Erythroblast (primary cell): ENCODE measurements at regions not wholly inside any gene's neighbourhood (a gene's known extent, or its start where the extent isn't known, plus 50 kb on each side); places are given as distances from the start of the nearest gene placed in this dataset.
"Not testable (repeated sequence)": the region's sequence is repeated elsewhere in the genome, so short reads cannot be mapped to it uniquely, and the experiment has no call there.

Source experiments
- DNase-seq, 2 experiments: peaks; one replicate each; lab custom pipeline; 2025; lab: John Stamatoyannopoulos, UW
- GATA1 ChIP-seq: IDR thresholded peaks from 2 replicates; pipeline ENCODE4 v1.6.1; 2011; ENCODE audit warnings: low read depth, mild to moderate bottlenecking, control low read depth, low read length, moderate library complexity
- POLR2A ChIP-seq: IDR thresholded peaks from 2 replicates; pipeline ENCODE4 v1.6.1; 2011; ENCODE audit warnings: mild to moderate bottlenecking, low read length

GRCh38 chr4:131635191-131635590 lies 1513.9 kb upstream of the PCDH10 start:
- TF ChIP-seq GATA1 (no peak), POLR2A (no peak)
- DNase-seq: no peak

GRCh38 chr4:131638781-131639180 lies 1510.3 kb upstream of the PCDH10 start:
- no peak for DNase-seq

GRCh38 chr4:131644619-131645018 lies 1504.5 kb upstream of the PCDH10 start:
- DNase-seq: no peak
- TF ChIP-seq POLR2A (no peak), GATA1 (no peak)

More at GRCh38 chr4:131638781-131639180, 1510.3 kb upstream of the PCDH10 start:
- TF ChIP-seq GATA1: no peak
- TF ChIP-seq POLR2A: no peak

GRCh38 chr4:131649227-131649626 lies 1499.9 kb upstream of the PCDH10 start:
- DNase-seq: no peak
- no peak for TF ChIP-seq GATA1
- TF ChIP-seq POLR2A: no peak

- TF ChIP-seq POLR2A (no peak), GATA1 (no peak)
- DNase-seq: no peak
Measured at GRCh38 chr4:131650951-131651350, 1498.1 kb upstream of the PCDH10 start.

- not testable (repeated sequence) for DNase-seq
Measured at GRCh38 chr4:131683314-131683713, 1465.8 kb upstream of the PCDH10 start.

- no peak for DNase-seq
- TF ChIP-seq GATA1 (no peak), POLR2A (no peak)
Measured at GRCh38 chr4:131721883-131722282, 1427.2 kb upstream of the PCDH10 start.

GRCh38 chr4:131723069-131723468 lies 1426.0 kb upstream of the PCDH10 start:
- DNase-seq: not testable (repeated sequence)

- DNase-seq: peak; percentile 56 to 61
Measured at GRCh38 chr4:131724847-131725246, 1424.2 kb upstream of the PCDH10 start.

- DNase-seq: not testable (repeated sequence)
Measured at GRCh38 chr4:131725521-131725920, 1423.6 kb upstream of the PCDH10 start.

- not testable (repeated sequence) for DNase-seq
Measured at GRCh38 chr4:131726940-131727339, 1422.2 kb upstream of the PCDH10 start.

GRCh38 chr4:131727418-131727817 lies 1421.7 kb upstream of the PCDH10 start:
- not testable (repeated sequence) for DNase-seq

GRCh38 chr4:131729205-131729604 lies 1419.9 kb upstream of the PCDH10 start:
- DNase-seq: not testable (repeated sequence)

- DNase-seq: not testable (repeated sequence)
Measured at GRCh38 chr4:131729716-131730398, 1419.2 kb upstream of the PCDH10 start.

GRCh38 chr4:131730574-131730973 lies 1418.5 kb upstream of the PCDH10 start:
- not testable (repeated sequence) for DNase-seq

- not testable (repeated sequence) for DNase-seq
Measured at GRCh38 chr4:131732034-131732630, 1417.0 kb upstream of the PCDH10 start.

- DNase-seq: not testable (repeated sequence)
Measured at GRCh38 chr4:131734321-131734720, 1414.8 kb upstream of the PCDH10 start.

GRCh38 chr4:131734851-131735385 lies 1414.2 kb upstream of the PCDH10 start:
- not testable (repeated sequence) for DNase-seq

GRCh38 chr4:131738991-131739390 lies 1410.1 kb upstream of the PCDH10 start:
- not testable (repeated sequence) for DNase-seq

- DNase-seq: not testable (repeated sequence)
Measured at GRCh38 chr4:131741836-131742235, 1407.3 kb upstream of the PCDH10 start.

GRCh38 chr4:131742536-131743205 lies 1406.4 kb upstream of the PCDH10 start:
- DNase-seq: not testable (repeated sequence)
